Activated T-cell treated with anti-CD3 and anti-CD28 coated beads, Interleukin-2, amount 50 U/mL, for 72 hours (primary cell): ENCODE measurements at regions not wholly inside any gene's neighbourhood (a gene's known extent, or its start where the extent isn't known, plus 50 kb on each side); places are given as distances from the start of the nearest gene placed in this dataset.
"Not testable (repeated sequence)": the region's sequence is repeated elsewhere in the genome, so short reads cannot be mapped to it uniquely, and the experiment has no call there.

Experiments used
- ATAC-seq, 2 donors: fragments of 150-1000 bp; cut with Tn5 transposase; replicated peaks in 1 of 2; 2 replicates each; pipeline ENCODE4 v1.10.0; 2021; ENCODE audit warnings: moderate library complexity in 2 of 2, mild to moderate bottlenecking in 1 of 2
- DNase-seq, 2 donors: peaks; one replicate each; pipeline ENCODE4 v3.0.0; 2021 to 2022; ENCODE audit warnings: mixed read lengths in 1 of 2
- H3K27ac Mint-ChIP-seq: one replicate; pipeline ENCODE4 v1.8.0; 2022; ENCODE audit warnings: mild to moderate bottlenecking, moderate library complexity, mixed read lengths
- H3K27me3 Mint-ChIP-seq: one replicate; pipeline ENCODE4 v1.8.0; 2022; ENCODE audit warnings: low read depth, mixed read lengths
- H3K36me3 Mint-ChIP-seq, 2 donors: one replicate each; pipeline ENCODE4 v1.8.0; 2022; ENCODE audit warnings: mixed read lengths in 2 of 2, mild to moderate bottlenecking in 1 of 2; ENCODE audit not compliant: insufficient read depth in 2 of 2
- H3K4me1 Mint-ChIP-seq: one replicate; pipeline ENCODE4 v1.8.0; 2022; ENCODE audit warnings: low read depth, mixed read lengths
- H3K4me3 Mint-ChIP-seq, 2 donors: one replicate each; pipeline ENCODE4 v1.8.0; 2022; ENCODE audit warnings: mild to moderate bottlenecking in 2 of 2, mixed read lengths in 2 of 2, moderate library complexity in 2 of 2
- H3K9me3 Mint-ChIP-seq, 2 donors: one replicate each; pipeline ENCODE4 v1.8.0; 2022; ENCODE audit warnings: mixed read lengths in 2 of 2

DNA sequence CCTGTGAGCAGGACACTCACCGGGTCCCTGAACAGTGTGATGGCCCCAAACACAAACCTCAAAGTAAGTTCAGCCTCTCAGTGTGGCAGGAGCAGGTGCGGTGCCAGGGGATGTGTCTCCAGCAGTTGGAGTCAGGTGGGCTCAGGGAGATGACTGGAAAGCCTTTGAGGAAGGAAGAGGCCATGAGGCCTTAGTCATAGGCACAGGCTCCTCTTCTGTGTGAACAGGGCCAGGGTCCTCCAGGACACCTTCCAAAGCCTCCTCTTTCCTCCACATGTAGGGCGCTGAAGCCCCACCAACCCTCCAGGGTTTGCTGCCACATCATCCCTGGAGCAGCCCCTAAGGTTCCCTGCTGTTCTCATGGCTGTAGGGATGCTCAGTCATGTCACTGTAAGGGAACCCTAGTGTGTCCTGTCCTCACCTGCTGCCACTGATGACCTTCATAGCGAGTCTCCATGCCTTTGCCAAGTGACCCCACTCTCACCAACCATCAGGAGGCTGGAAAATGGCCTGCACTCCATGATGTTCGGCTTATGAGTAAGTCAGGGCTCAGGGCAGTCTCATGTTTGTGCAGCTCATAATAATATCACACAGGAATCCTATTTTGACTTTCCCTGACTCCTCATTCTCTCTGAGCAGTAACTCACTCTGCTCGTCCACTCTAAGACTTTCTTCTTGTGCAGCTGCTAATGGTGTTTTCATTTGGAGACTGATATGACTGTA, 1152.9 kb downstream of the RPIA start:
- peaks cover 2 to 5% of the 10 kb centered on the region in 2 donors for H3K9me3 Mint-ChIP-seq
- ATAC-seq (no peak), DNase-seq (no peak)

DNA sequence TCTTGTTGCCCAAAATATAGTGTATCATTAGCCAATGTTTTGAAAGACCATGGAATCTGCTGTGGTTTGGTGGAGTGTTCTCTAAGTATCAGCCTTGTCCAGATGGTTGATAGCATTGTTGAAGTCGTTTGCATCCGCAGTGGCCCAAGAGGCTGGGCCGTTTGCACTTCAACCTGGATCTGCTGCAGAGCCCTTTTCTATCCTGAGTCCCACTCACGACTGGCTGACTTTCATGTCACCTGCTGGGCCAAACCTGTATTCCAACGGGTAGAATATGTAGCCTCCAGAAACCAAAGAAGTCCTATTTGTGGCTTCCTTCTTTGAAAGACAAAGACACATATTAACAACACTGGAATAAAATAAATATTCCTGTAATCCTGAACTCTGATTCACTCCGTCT, 1154.1 kb downstream of the RPIA start:
- no peaks in the 10 kb centered on the region for H3K4me1 Mint-ChIP-seq
- H3K36me3 Mint-ChIP-seq, result no peaks in the 10 kb centered on the region
- H3K27me3 Mint-ChIP-seq, result peaks cover 9% of the 10 kb centered on the region
- H3K27ac Mint-ChIP-seq, result no peak overlapping the region
- DNase-seq (no peak), ATAC-seq (no peak)
- peaks cover 2 to 5% of the 10 kb centered on the region in 2 donors for H3K9me3 Mint-ChIP-seq
- H3K4me3 Mint-ChIP-seq, result no peak overlapping the region

More for the DNA sequence above, 1152.9 kb downstream of the RPIA start:
- Mint-ChIP-seq H3K27me3 (peaks cover 8% of the 10 kb centered on the region), H3K4me3 (no peak overlapping the region), H3K27ac (no peak overlapping the region), H3K4me1 (no peaks in the 10 kb centered on the region), H3K36me3 (no peaks in the 10 kb centered on the region)

DNA sequence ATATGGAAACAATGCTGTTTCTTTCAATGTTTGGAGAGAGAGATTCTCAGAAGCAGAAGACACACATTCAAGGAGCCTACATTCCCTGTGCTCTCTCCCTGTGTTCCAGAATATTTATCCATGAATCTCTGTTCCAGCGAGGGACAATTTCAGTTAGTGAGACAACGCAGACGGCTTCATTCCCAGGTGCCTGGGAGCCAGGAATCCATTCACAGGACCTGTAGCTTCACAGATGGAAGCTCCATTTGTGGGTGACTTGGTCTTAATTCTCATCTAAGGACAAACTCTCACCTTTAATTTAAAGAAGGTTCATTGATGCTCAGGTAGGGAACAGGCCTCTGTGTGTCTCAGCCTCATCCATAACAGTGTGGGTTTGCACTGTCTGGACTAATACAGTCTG, 1156.6 kb downstream of the RPIA start:
- Mint-ChIP-seq H3K9me3 (peaks cover 0 to 2% of the 10 kb centered on the region in 2 donors), H3K27me3 (peaks cover 9% of the 10 kb centered on the region), H3K4me3 (no peak overlapping the region), H3K27ac (no peak overlapping the region), H3K36me3 (no peaks in the 10 kb centered on the region), H3K4me1 (no peaks in the 10 kb centered on the region)
- DNase-seq, result no peak
- no peak for ATAC-seq

- peaks cover 0 to under 1% of the 10 kb centered on the region in 2 donors for H3K9me3 Mint-ChIP-seq
- H3K36me3 Mint-ChIP-seq, result no peaks in the 10 kb centered on the region
- no peaks in the 10 kb centered on the region for H3K4me1 Mint-ChIP-seq
- peaks cover 9% of the 10 kb centered on the region for H3K27me3 Mint-ChIP-seq
- no peak overlapping the region for H3K27ac Mint-ChIP-seq
- ATAC-seq, result no peak
- H3K4me3 Mint-ChIP-seq, result no peak overlapping the region
- DNase-seq, result no peak
Measured at GRCh38 chr2:89848763-89849368, 1157.4 kb downstream of the RPIA start.

GRCh38 chr2:89849731-89850130, 1158.3 kb downstream of the RPIA start:
- no peak overlapping the region for H3K27ac Mint-ChIP-seq
- no peak for ATAC-seq
- no peak for DNase-seq
- H3K36me3 Mint-ChIP-seq, result no peaks in the 10 kb centered on the region
- peaks cover 9% of the 10 kb centered on the region for H3K27me3 Mint-ChIP-seq
- H3K4me1 Mint-ChIP-seq, result no peaks in the 10 kb centered on the region
- no peaks in the 10 kb centered on the region for H3K9me3 Mint-ChIP-seq
- no peak overlapping the region for H3K4me3 Mint-ChIP-seq

GRCh38 chr2:89850481-89850880, 1159.0 kb downstream of the RPIA start:
- no peaks in the 10 kb centered on the region for H3K4me1 Mint-ChIP-seq
- no peak for DNase-seq

DNA sequence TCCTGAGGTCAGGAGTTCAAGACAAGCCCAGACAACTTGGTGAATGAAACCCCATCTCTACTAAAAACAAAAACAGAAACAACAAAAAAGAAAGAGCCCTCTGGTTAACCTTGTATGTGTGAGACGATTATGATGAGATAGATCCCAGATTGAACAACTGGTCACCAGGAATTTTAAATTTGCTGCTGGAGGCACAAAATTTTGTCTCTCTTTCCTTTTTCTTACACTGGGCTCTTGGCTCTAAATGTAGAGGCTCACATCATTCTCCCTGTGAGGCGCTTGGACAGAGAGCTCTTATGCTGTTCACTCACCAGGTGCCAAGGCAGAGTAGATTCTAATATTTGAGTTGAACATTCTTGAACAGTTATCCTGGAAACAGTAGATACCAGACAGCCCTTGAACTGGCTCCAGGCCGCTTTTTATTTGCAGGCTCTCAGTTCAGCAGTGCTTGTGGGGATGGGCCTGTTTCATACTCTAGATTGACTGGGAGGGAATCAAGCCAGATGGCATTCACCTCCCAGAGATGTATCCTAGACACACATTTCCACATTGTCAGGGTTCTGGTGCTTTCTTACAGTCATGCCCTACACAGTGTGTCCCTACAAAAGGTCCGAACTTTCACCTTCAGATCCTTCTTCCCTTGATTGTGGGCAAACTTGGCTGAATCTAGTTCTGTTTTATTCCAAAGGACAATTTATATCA, 1159.6 kb downstream of the RPIA start:
- Mint-ChIP-seq H3K27me3 (peaks cover 9% of the 10 kb centered on the region), H3K36me3 (no peaks in the 10 kb centered on the region), H3K4me1 (no peaks in the 10 kb centered on the region), H3K9me3 (no peaks in the 10 kb centered on the region), H3K27ac (no peak overlapping the region), H3K4me3 (no peak overlapping the region)
- DNase-seq (no peak), ATAC-seq (no peak)

More at GRCh38 chr2:89850481-89850880, 1159.0 kb downstream of the RPIA start:
- peaks cover 9% of the 10 kb centered on the region for H3K27me3 Mint-ChIP-seq
- no peaks in the 10 kb centered on the region for H3K36me3 Mint-ChIP-seq
- ATAC-seq, result no peak
- H3K27ac Mint-ChIP-seq, result no peak overlapping the region
- no peak overlapping the region for H3K4me3 Mint-ChIP-seq
- no peaks in the 10 kb centered on the region for H3K9me3 Mint-ChIP-seq

DNA sequence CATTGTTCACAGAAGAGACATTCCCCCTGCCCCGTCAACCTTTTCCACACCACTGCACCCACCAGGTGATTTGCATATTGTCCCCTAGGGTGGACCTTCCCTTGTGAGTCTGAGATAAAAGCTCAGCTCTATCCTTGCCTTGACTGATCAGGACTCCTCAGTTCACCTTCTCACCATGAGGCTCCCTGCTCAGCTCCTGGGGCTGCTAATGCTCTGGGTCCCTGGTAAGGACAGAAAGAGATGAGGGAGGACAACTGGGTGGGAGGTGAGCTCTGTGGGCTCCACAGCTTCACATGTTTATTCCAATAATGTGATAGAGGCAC, 1160.1 kb downstream of the RPIA start:
- Mint-ChIP-seq H3K36me3 (no peaks in the 10 kb centered on the region), H3K27ac (no peak overlapping the region), H3K27me3 (peaks cover 9% of the 10 kb centered on the region), H3K4me3 (no peak overlapping the region), H3K4me1 (no peaks in the 10 kb centered on the region), H3K9me3 (no peaks in the 10 kb centered on the region)
- ATAC-seq, result no peak
- no peak for DNase-seq

GRCh38 chr2:89853427-89853826, 1162.0 kb downstream of the RPIA start:
- not testable (repeated sequence) for H3K9me3 Mint-ChIP-seq, H3K27ac Mint-ChIP-seq, DNase-seq, H3K4me1 Mint-ChIP-seq, H3K4me3 Mint-ChIP-seq, ATAC-seq, H3K27me3 Mint-ChIP-seq, H3K36me3 Mint-ChIP-seq

GRCh38 chr2:89855752-89856151, 1164.3 kb downstream of the RPIA start:
- H3K9me3 Mint-ChIP-seq, DNase-seq, H3K4me3 Mint-ChIP-seq, H3K4me1 Mint-ChIP-seq, H3K27me3 Mint-ChIP-seq, H3K27ac Mint-ChIP-seq, H3K36me3 Mint-ChIP-seq, ATAC-seq: not testable (repeated sequence)

- not testable (repeated sequence) for H3K27me3 Mint-ChIP-seq, DNase-seq, H3K27ac Mint-ChIP-seq, H3K9me3 Mint-ChIP-seq, H3K4me1 Mint-ChIP-seq, H3K4me3 Mint-ChIP-seq, H3K36me3 Mint-ChIP-seq, ATAC-seq
Measured at GRCh38 chr2:89856305-89856704, 1164.8 kb downstream of the RPIA start.

- not testable (repeated sequence) for ATAC-seq, H3K4me1 Mint-ChIP-seq, H3K36me3 Mint-ChIP-seq, H3K27ac Mint-ChIP-seq, H3K27me3 Mint-ChIP-seq, H3K9me3 Mint-ChIP-seq, H3K4me3 Mint-ChIP-seq, DNase-seq
Measured at GRCh38 chr2:89862164-89862563, 1170.7 kb downstream of the RPIA start.

DNA sequence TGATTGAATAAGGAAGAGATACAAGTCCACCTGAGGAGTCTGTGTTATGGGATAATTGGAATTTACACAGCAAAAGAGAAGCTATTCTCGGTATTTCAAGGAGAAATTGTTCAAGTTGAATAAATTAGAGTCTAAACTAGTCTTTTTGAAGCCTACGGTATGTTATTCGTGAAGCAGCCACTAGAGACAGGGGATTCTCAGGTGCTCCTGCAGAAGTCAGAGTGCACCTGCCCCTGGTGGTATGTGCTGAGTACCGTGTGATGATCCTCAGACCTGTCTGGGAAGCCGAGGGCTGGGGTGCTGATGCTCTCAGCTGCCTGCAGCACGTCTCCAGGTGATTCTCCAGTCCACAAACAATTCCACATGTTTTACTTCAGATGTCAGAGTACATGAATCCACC, 1171.7 kb downstream of the RPIA start:
- DNase-seq, ATAC-seq, H3K4me3 Mint-ChIP-seq, H3K27ac Mint-ChIP-seq, H3K27me3 Mint-ChIP-seq, H3K36me3 Mint-ChIP-seq, H3K4me1 Mint-ChIP-seq, H3K9me3 Mint-ChIP-seq: not testable (repeated sequence)
